ENCODE measurements at regions not wholly inside any gene's neighbourhood (a gene's known extent, or its start where the extent isn't known, plus 50 kb on each side); places are given as distances from the start of the nearest gene placed in this dataset.

- Mint-ChIP-seq H3K4me1 (ENCODE audit: insufficient read depth, unreplicated experiment) (no peaks in the 10 kb centered on the region), H3K27ac (ENCODE audit: low read depth, unreplicated experiment) (no peak overlapping the region), H3K27me3 (ENCODE audit: insufficient read depth, unreplicated experiment) (peaks cover 46% of the 10 kb centered on the region), H3K4me3 (ENCODE audit: unreplicated experiment) (no peak overlapping the region), H3K36me3 (ENCODE audit: insufficient read depth, unreplicated experiment) (no peaks in the 10 kb centered on the region), H3K9me3 (ENCODE audit: unreplicated experiment) (peaks cover 16% of the 10 kb centered on the region)
- BruUV-seq (replicated peaks) = no TSS peak
- CTCF ChIA-PET = no interaction called here
- intact Hi-C loops (cut with micrococcal nuclease) = no loop called here
- POLR2A ChIA-PET = no interaction called here
- no peak for DNase-seq (ENCODE audit: unreplicated experiment)
- no peak for TF ChIP-seq CTCF (IDR thresholded peaks at IDR 0.05; ENCODE audit: unreplicated experiment)
Measured at GRCh38 chr15:55060836-55061235, 135.9 kb downstream of the RSL24D1 start.

GRCh38 chr15:55056500-55056899 lies 140.2 kb downstream of the RSL24D1 start:
- CTCF ChIA-PET = no interaction called here
- H3K4me1 Mint-ChIP-seq (ENCODE audit: insufficient read depth, unreplicated experiment) = no peaks in the 10 kb centered on the region
- intact Hi-C loops (cut with micrococcal nuclease) = no loop called here

GRCh38 chr15:55044162-55044561 lies 152.6 kb downstream of the RSL24D1 start:
- Mint-ChIP-seq H3K36me3 (ENCODE audit: insufficient read depth, unreplicated experiment) (no peaks in the 10 kb centered on the region), H3K4me1 (ENCODE audit: insufficient read depth, unreplicated experiment) (no peaks in the 10 kb centered on the region), H3K27me3 (ENCODE audit: insufficient read depth, unreplicated experiment) (peaks cover 37% of the 10 kb centered on the region), H3K9me3 (ENCODE audit: unreplicated experiment) (no peaks in the 10 kb centered on the region), H3K27ac (ENCODE audit: low read depth, unreplicated experiment) (no peak overlapping the region), H3K4me3 (ENCODE audit: unreplicated experiment) (no peak overlapping the region)
- no peak for DNase-seq (ENCODE audit: unreplicated experiment)
- intact Hi-C loops (cut with micrococcal nuclease) = no loop called here
- no TSS peak for BruUV-seq (replicated peaks)
- no peak for TF ChIP-seq CTCF (IDR thresholded peaks at IDR 0.05; ENCODE audit: unreplicated experiment)
- POLR2A ChIA-PET = no interaction called here
- CTCF ChIA-PET = no interaction called here

More at GRCh38 chr15:55056500-55056899, 140.2 kb downstream of the RSL24D1 start:
- Mint-ChIP-seq H3K27me3 (ENCODE audit: insufficient read depth, unreplicated experiment) (peaks cover 38% of the 10 kb centered on the region), H3K9me3 (ENCODE audit: unreplicated experiment) (no peaks in the 10 kb centered on the region), H3K27ac (ENCODE audit: low read depth, unreplicated experiment) (no peak overlapping the region), H3K36me3 (ENCODE audit: insufficient read depth, unreplicated experiment) (no peaks in the 10 kb centered on the region), H3K4me3 (ENCODE audit: unreplicated experiment) (no peak overlapping the region)
- POLR2A ChIA-PET = no interaction called here
- DNase-seq (ENCODE audit: unreplicated experiment) = no peak
- no peak for TF ChIP-seq CTCF (IDR thresholded peaks at IDR 0.05; ENCODE audit: unreplicated experiment)
- BruUV-seq (replicated peaks) = no TSS peak

- BruUV-seq (replicated peaks) = no TSS peak
- no peak for TF ChIP-seq CTCF (IDR thresholded peaks at IDR 0.05; ENCODE audit: unreplicated experiment)
Measured at GRCh38 chr15:55037071-55037470, 159.7 kb downstream of the RSL24D1 start.

More at GRCh38 chr15:55037071-55037470, 159.7 kb downstream of the RSL24D1 start:
- intact Hi-C loops (cut with micrococcal nuclease) = no loop called here
- Mint-ChIP-seq H3K27me3 (ENCODE audit: insufficient read depth, unreplicated experiment) (peaks cover 31% of the 10 kb centered on the region), H3K9me3 (ENCODE audit: unreplicated experiment) (no peaks in the 10 kb centered on the region), H3K36me3 (ENCODE audit: insufficient read depth, unreplicated experiment) (no peaks in the 10 kb centered on the region), H3K4me3 (ENCODE audit: unreplicated experiment) (no peak overlapping the region), H3K27ac (ENCODE audit: low read depth, unreplicated experiment) (no peak overlapping the region), H3K4me1 (ENCODE audit: insufficient read depth, unreplicated experiment) (no peaks in the 10 kb centered on the region)
- ChIA-PET POLR2A (no interaction called here), CTCF (interaction anchor here (0.7 kb wide), 1 partner anchor 72 kb away, joined by 4 read pairs; no protein-coding TSS in a partner anchor)
- DNase-seq (ENCODE audit: unreplicated experiment) = no peak
